HEK293 (cell line): ENCODE measurements at regions not wholly inside any gene's neighbourhood (a gene's known extent, or its start where the extent isn't known, plus 50 kb on each side); places are given as distances from the start of the nearest gene placed in this dataset.

Experiments
- CTCF ChIA-PET: fragments of 350-600 bp; formaldehyde crosslinking; extraction: SDS; loops from one replicate; lab custom pipeline; 2021; ENCODE audit warnings: antibody characterized with exemption; lab: Yijun Ruan, JAX
- POLR2A ChIA-PET: fragments of 300-600 bp; formaldehyde crosslinking; extraction: SDS; loops from one replicate; lab custom pipeline; 2020; ENCODE audit warnings: antibody characterized with exemption, inconsistent platforms; lab: Yijun Ruan, JAX
- H3K27ac ChIP-seq: fragments of 200-500 bp; sonication (Bioruptor generic); 2 replicates; pipeline ENCODE4 v1.5.1; 2014; ENCODE audit warnings: low read depth, low read length, control low read depth, inconsistent platforms; ENCODE audit errors: extremely low read depth
- H3K36me3 ChIP-seq, 2 experiments: fragments of 200-500 bp in 1 of 2; sonication (Bioruptor generic) in 1 of 2; 1 replicate in 1 of 2; 2 replicates in 1 of 2; pipeline ENCODE4 v1.5.1; 2014 to 2017; ENCODE audit warnings: inconsistent platforms in 2 of 2, low read length in 2 of 2; ENCODE audit not compliant: control insufficient read depth in 2 of 2, insufficient read depth in 1 of 2
- H3K4me1 ChIP-seq: fragments of 200-500 bp; sonication (Bioruptor generic); 2 replicates; pipeline ENCODE4 v1.5.1; 2014; ENCODE audit warnings: mild to moderate bottlenecking, low read length, inconsistent platforms; ENCODE audit not compliant: control insufficient read depth, insufficient read depth
- H3K4me3 ChIP-seq: 2 replicates; pipeline ENCODE4 v1.5.1; 2011; ENCODE audit warnings: low read depth, mild to moderate bottlenecking, control low read depth, low read length, moderate library complexity
- H3K9me3 ChIP-seq: fragments of 200-500 bp; sonication (Bioruptor generic); 2 replicates; pipeline ENCODE4 v1.5.1; 2014; ENCODE audit warnings: low read depth, low read length, inconsistent platforms; ENCODE audit not compliant: control insufficient read depth, insufficient read depth
- GLI4 ChIP-seq: fragments of 450-650 bp; formaldehyde crosslinking; IDR thresholded peaks from 2 replicates; pipeline ENCODE4 v1.5.1; 2016; ENCODE audit warnings: missing biosample characterization, missing genetic modification characterization
- KLF8 ChIP-seq: fragments of 450-650 bp; formaldehyde crosslinking; IDR thresholded peaks from 2 replicates; pipeline ENCODE4 v1.5.1; 2016; ENCODE audit warnings: missing biosample characterization, missing genetic modification characterization
- RBAK ChIP-seq: fragments of 450-650 bp; formaldehyde crosslinking; IDR thresholded peaks from 2 replicates; pipeline ENCODE4 v1.5.1; 2016; ENCODE audit warnings: missing biosample characterization, missing genetic modification characterization
- SP7 ChIP-seq: fragments of 450-650 bp; formaldehyde crosslinking; IDR thresholded peaks from 2 replicates; pipeline ENCODE4 v1.5.1; 2016; ENCODE audit warnings: missing biosample characterization, missing genetic modification characterization
- ZFP37 ChIP-seq: fragments of 450-650 bp; formaldehyde crosslinking; IDR thresholded peaks from 2 replicates; pipeline ENCODE4 v1.5.1; 2016; ENCODE audit warnings: missing biosample characterization, missing genetic modification characterization
- ZNF112 ChIP-seq: fragments of 450-650 bp; formaldehyde crosslinking; IDR thresholded peaks from 2 replicates; pipeline ENCODE4 v1.5.0; 2017; ENCODE audit warnings: missing biosample characterization, missing genetic modification characterization
- ZNF155 ChIP-seq: fragments of 450-650 bp; formaldehyde crosslinking; IDR thresholded peaks from 2 replicates; pipeline ENCODE4 v1.5.1; 2016; ENCODE audit warnings: missing biosample characterization, missing genetic modification characterization
- ZNF184 ChIP-seq: fragments of 450-650 bp; IDR thresholded peaks from 2 replicates; pipeline ENCODE4 v1.5.1; 2018; ENCODE audit warnings: missing biosample characterization, mild to moderate bottlenecking, missing genetic modification characterization
- ZNF324 ChIP-seq: fragments of 450-650 bp; formaldehyde crosslinking; IDR thresholded peaks from 2 replicates; pipeline ENCODE4 v1.5.1; 2016; ENCODE audit warnings: missing biosample characterization, missing genetic modification characterization
- ZNF354C ChIP-seq: fragments of 450-650 bp; formaldehyde crosslinking; IDR thresholded peaks from 2 replicates; pipeline ENCODE4 v1.5.1; 2016; ENCODE audit warnings: missing biosample characterization, missing genetic modification characterization, low read depth, borderline replicate concordance
- ZNF626 ChIP-seq: fragments of 450-650 bp; sonication (Bioruptor Pico); formaldehyde crosslinking; IDR thresholded peaks from 2 replicates; pipeline ENCODE4 v1.5.1; 2018; ENCODE audit warnings: missing biosample characterization, missing genetic modification characterization, inconsistent platforms
- ZNF830 ChIP-seq: fragments of 450-650 bp; IDR thresholded peaks from 2 replicates; pipeline ENCODE4 v1.5.0; 2018; ENCODE audit warnings: missing biosample characterization, missing genetic modification characterization, low read depth, mild to moderate bottlenecking, moderate library complexity
- TF ChIP-seq, protein P1 (sequence below): fragments of 450-650 bp; formaldehyde crosslinking; IDR thresholded peaks from 2 replicates; pipeline ENCODE4 v1.5.1; 2016; ENCODE audit warnings: missing biosample characterization, missing genetic modification characterization
- TF ChIP-seq, protein P2 (sequence below): fragments of 450-650 bp; formaldehyde crosslinking; IDR thresholded peaks from 2 replicates; pipeline ENCODE4 v1.5.1; 2016; ENCODE audit warnings: missing biosample characterization, missing genetic modification characterization
- TF ChIP-seq, protein P3 (sequence below): fragments of 450-650 bp; formaldehyde crosslinking; IDR thresholded peaks from 2 replicates; pipeline ENCODE4 v1.5.1; 2016; ENCODE audit warnings: missing biosample characterization, missing genetic modification characterization
- TF ChIP-seq, protein P4 (sequence below): fragments of 450-650 bp; formaldehyde crosslinking; IDR thresholded peaks from 2 replicates; pipeline ENCODE4 v1.5.1; 2016; ENCODE audit warnings: missing biosample characterization, missing genetic modification characterization
- TF ChIP-seq, protein P5 (sequence below): fragments of 450-650 bp; formaldehyde crosslinking; IDR thresholded peaks from 2 replicates; pipeline ENCODE4 v1.5.1; 2017; ENCODE audit warnings: missing biosample characterization, mild to moderate bottlenecking, missing genetic modification characterization, moderate library complexity

DNA sequence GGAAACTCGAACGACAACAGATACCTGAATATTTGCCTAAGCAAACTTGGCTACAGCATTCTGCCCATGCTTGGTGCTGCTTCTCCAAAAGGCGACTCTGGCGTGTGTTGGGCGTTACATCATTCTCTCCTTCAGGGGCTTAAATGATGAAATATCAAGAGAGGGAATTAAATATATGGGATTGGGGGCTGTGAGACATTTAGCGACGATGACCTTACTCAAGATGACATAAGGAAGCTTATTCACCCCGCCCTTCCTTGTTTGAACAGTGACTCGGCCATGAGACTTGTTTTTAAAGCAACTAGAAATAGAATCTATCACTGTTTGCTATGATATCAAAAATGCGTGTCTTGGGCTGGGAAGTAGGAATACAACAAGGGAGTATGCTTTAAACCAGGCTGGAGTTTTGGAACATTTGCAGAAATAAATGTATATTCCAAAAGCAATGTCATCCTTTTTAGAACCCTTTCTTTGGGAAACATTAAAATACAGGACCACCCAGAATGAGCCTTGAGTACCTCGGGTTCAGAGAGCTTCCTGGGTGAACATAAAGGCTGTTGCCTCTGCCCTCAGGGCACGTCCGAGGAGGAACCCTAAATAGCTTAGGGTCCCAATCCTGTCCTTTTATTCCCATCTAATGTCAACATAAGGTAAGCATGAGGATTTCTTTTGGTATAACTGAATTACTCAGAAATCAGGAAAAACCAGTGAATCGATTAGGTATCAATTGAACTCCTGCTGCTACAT is 123.3 kb upstream of the SLC45A1 start (continued):
- TF ChIP-seq, protein P1, sequence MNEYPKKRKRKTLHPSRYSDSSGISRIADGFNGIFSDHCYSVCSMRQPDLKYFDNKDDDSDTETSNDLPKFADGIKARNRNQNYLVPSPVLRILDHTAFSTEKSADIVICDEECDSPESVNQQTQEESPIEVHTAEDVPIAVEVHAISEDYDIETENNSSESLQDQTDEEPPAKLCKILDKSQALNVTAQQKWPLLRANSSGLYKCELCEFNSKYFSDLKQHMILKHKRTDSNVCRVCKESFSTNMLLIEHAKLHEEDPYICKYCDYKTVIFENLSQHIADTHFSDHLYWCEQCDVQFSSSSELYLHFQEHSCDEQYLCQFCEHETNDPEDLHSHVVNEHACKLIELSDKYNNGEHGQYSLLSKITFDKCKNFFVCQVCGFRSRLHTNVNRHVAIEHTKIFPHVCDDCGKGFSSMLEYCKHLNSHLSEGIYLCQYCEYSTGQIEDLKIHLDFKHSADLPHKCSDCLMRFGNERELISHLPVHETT: no peak

DNA sequence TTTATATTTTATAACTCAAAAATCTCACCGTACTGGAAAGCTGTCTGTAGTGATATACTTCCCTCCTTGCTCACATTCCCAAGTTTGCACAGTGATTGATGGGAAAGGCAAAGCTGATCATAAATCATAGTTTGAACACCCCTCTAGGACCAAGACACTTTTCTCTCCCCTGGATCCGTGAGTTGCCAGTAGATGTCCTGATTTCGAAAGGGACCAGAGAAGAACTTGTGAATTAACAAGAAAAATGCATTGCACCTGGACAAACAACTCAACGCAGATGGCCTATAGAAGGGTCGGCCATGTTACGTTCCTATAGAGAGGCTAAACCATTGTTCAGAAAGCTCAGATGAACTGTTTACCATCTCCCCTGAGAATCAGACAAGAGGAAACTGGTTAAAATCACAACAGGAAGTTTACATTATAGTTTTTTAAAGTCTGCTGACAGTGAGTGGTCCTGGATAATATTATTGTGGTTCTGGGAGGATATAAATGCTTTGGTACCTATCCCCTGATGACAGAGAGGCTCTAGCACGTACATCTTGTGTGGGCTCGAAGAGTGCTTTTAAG is 124.0 kb upstream of the SLC45A1 start:
- no peak for TF ChIP-seq ZFP37 (tag by site-specific recombination)
- TF ChIP-seq, protein P2, sequence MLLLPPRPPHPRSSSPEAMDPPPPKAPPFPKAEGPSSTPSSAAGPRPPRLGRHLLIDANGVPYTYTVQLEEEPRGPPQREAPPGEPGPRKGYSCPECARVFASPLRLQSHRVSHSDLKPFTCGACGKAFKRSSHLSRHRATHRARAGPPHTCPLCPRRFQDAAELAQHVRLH: no peak
- TF ChIP-seq SP7 (tag by site-specific recombination): no peak
- TF ChIP-seq ZNF830 (tag by site-specific recombination): no peak
- no peak for TF ChIP-seq ZNF626 (tag by site-specific recombination)
- TF ChIP-seq, protein P3, sequence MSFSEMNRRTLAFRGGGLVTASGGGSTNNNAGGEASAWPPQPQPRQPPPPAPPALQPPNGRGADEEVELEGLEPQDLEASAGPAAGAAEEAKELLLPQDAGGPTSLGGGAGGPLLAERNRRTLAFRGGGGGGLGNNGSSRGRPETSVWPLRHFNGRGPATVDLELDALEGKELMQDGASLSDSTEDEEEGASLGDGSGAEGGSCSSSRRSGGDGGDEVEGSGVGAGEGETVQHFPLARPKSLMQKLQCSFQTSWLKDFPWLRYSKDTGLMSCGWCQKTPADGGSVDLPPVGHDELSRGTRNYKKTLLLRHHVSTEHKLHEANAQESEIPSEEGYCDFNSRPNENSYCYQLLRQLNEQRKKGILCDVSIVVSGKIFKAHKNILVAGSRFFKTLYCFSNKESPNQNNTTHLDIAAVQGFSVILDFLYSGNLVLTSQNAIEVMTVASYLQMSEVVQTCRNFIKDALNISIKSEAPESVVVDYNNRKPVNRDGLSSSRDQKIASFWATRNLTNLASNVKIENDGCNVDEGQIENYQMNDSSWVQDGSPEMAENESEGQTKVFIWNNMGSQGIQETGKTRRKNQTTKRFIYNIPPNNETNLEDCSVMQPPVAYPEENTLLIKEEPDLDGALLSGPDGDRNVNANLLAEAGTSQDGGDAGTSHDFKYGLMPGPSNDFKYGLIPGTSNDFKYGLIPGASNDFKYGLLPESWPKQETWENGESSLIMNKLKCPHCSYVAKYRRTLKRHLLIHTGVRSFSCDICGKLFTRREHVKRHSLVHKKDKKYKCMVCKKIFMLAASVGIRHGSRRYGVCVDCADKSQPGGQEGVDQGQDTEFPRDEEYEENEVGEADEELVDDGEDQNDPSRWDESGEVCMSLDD: no peak
- TF ChIP-seq RBAK (tag by site-specific recombination): no peak
- TF ChIP-seq ZNF324 (tag by site-specific recombination): no peak
- TF ChIP-seq ZNF354C (tag by site-specific recombination): no peak
- TF ChIP-seq KLF8 (tag by site-specific recombination): no peak
- TF ChIP-seq, protein P4, sequence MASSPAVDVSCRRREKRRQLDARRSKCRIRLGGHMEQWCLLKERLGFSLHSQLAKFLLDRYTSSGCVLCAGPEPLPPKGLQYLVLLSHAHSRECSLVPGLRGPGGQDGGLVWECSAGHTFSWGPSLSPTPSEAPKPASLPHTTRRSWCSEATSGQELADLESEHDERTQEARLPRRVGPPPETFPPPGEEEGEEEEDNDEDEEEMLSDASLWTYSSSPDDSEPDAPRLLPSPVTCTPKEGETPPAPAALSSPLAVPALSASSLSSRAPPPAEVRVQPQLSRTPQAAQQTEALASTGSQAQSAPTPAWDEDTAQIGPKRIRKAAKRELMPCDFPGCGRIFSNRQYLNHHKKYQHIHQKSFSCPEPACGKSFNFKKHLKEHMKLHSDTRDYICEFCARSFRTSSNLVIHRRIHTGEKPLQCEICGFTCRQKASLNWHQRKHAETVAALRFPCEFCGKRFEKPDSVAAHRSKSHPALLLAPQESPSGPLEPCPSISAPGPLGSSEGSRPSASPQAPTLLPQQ (tag by site-specific recombination): no peak
- no peak for TF ChIP-seq ZNF184 (tag by site-specific recombination)
- TF ChIP-seq GLI4 (tag by site-specific recombination): no peak
- TF ChIP-seq, protein P5, sequence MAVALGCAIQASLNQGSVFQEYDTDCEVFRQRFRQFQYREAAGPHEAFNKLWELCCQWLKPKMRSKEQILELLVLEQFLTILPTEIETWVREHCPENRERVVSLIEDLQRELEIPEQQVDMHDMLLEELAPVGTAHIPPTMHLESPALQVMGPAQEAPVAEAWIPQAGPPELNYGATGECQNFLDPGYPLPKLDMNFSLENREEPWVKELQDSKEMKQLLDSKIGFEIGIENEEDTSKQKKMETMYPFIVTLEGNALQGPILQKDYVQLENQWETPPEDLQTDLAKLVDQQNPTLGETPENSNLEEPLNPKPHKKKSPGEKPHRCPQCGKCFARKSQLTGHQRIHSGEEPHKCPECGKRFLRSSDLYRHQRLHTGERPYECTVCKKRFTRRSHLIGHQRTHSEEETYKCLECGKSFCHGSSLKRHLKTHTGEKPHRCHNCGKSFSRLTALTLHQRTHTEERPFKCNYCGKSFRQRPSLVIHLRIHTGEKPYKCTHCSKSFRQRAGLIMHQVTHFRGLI (tag by site-specific recombination): no peak
- TF ChIP-seq ZNF112 (tag by site-specific recombination): no peak
- no peak for TF ChIP-seq ZNF155 (tag by site-specific recombination)
- TF ChIP-seq, all 188 proteins: peak for 0
- H3K9me3 ChIP-seq: no peaks in the 10 kb centered on the region
- ChIA-PET POLR2A (no interaction called here), CTCF (interaction anchor here (1.0 kb wide), 1 partner anchor 8 kb away, joined by 3 read pairs; no protein-coding TSS in a partner anchor)
- peaks cover 2% of the 10 kb centered on the region; the same call in 1 of the 2 replicates for H3K4me1 ChIP-seq
- no peak overlapping the region for H3K4me3 ChIP-seq
- H3K27ac ChIP-seq: no peak overlapping the region
- no peaks in the 10 kb centered on the region for H3K36me3 ChIP-seq
